GM18505 (cell line): ENCODE measurements at regions not wholly inside any gene's neighbourhood (a gene's known extent, or its start where the extent isn't known, plus 50 kb on each side); places are given as distances from the start of the nearest gene placed in this dataset.

ENCODE experiments used
- ATAC-seq: cut with Tn5 transposase; IDR thresholded peaks from one replicate; pipeline ENCODE4 v1.9.1; 2021; ENCODE audit not compliant: unreplicated experiment
- POLR2A ChIP-seq: IDR thresholded peaks from 4 replicates; pipeline ENCODE4 v1.6.1; 2011; ENCODE audit warnings: borderline replicate concordance; ENCODE audit not compliant: insufficient read depth, insufficient read length; ENCODE audit errors: extremely low read depth

DNA sequence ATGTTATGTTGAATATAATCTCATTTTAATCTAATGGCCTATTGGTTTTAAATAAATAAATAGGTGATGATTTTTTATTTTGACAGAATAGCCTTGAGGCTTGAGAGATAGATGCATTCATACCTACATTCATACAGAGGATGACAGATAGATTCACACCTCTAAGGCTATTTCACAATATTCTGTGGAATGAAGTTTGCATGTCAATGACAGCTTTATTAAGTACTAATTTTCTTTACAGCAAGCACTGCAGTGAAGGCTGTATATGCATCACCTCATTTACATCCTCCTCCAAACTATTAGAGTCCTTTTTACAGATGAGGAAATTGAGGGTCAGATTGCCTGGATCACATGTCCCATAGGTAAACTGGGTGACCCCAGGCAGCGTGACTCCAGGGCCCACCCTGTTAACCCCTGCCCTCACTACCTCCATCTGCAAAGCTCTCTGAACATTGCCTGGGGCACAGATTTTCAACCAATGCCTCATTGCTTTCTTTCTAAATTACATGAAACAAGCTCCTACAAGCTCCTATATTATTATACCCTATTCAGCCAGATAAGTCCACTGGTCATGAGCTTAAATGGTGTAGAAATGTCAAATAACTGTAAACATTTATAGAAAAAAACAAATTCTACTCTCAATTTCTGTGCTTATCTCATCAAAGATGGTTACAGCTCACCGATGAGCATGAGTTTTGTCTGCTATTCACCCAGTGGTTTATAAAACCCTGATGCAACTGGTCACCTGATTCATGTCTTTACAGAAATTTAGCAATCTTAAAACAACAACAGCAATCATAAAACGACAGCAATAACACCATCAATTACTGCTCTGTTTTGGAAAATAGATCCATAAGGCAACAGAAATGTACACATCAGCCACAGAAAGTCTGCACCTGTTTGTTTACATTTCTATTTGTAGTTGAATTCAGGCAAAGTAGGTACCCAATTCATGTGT lies 338.0 kb downstream of the NSG2 start:
- no peak for TF ChIP-seq POLR2A
- ATAC-seq: no peak

DNA sequence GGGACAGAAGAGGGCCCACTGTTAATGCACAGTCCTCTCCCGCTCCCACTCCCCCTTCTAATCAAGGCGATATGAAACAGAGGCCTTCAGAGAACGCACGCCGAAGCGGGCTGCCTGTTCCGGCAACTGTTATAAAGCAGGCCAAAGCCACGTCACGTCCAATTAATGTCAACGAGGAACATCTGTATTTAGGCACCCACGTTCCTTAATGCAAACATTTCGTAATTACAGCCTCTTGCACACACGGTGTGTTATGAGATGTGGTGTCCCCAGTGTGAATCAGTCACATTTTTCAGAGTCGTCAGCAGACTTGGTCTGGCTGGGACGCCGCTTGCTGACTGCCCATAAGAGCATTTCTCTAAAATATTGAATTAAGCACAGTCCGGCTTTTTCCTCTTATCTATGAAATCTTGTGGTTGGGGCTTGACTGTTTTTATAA lies 339.0 kb downstream of the NSG2 start:
- no peak for TF ChIP-seq POLR2A
- no peak for ATAC-seq

- ATAC-seq: no peak
- no peak for TF ChIP-seq POLR2A
Measured at GRCh38 chr5:174386306-174386705, 338.1 kb upstream of the MSX2 start.

DNA sequence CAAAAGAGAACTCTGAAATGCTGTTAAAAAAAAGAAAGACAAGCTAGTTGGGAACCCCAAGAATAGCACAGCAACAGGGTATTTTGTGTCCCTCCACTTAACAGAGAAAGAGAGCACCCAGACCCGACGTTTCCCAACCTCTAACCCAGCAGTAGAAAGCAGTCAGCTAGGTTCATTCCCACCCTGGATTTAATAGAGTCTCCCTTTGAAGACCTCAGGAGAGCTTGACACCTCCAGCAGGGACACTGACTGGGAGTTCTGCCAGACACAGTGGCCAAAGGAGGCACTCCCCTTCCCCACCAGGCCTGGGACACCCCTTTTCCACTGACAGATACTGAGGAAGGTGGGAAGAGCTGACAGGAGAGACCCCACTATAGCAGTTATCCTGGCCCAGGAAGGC lies 337.5 kb upstream of the MSX2 start:
- no peak for ATAC-seq
- TF ChIP-seq POLR2A: no peak

DNA sequence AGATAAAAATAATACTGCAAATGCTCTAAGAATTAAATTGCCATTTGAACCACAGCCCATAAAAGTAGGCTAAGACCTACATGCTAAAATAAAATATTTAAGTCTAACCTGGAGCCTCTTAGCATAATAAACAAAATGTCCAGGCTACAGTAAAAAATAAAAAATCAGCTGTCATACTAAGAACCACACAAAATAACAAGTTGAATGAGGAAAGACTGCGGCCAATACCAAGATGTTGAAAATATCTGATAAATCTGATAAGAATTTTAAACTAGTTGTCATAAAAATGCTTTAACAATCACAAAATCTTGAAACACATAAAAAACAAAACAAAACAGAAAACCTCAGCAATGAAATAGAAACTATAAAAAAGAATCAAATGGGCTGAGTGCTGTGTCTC lies 336.9 kb upstream of the MSX2 start:
- ATAC-seq: no peak
- no peak for TF ChIP-seq POLR2A

DNA sequence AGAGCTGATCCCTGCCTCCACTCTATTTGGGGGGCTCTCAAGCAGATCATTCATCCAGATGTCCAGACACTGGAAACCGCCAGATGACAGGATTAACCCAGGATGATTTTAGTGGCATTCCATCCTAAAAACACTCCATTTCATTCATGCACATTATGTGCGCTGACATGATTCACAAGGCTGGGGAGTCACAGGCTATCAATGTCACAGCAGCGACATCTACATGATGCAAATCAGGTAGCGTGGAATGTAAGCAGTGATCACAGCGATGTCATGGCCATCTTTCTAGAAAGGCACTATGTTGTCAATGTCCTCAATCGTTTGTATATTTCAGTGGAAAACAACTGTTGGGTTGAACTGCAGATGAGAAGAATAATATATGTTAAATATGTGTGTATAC lies 331.5 kb upstream of the MSX2 start:
- no peak for ATAC-seq
- no peak for TF ChIP-seq POLR2A

DNA sequence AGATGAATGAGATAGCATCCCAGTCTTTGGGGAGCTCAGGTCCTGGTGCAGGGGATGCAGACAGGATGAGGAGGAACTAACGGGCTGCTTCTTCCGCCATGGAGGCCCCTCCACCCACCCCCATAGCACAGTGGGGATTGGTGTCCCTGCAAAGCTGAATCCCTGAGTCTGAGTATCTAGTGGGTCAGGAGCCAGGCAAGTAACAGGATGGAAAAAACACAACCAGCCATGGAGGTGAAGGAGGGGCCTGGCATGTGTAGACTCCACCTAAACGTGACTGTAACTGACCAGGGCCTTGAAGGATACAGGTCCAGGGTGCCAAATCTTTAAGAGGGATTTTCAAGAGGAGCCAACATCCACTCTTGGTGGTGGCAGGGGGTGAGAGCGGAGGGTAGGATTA lies 327.8 kb upstream of the MSX2 start:
- TF ChIP-seq POLR2A: no peak
- ATAC-seq: no peak

DNA sequence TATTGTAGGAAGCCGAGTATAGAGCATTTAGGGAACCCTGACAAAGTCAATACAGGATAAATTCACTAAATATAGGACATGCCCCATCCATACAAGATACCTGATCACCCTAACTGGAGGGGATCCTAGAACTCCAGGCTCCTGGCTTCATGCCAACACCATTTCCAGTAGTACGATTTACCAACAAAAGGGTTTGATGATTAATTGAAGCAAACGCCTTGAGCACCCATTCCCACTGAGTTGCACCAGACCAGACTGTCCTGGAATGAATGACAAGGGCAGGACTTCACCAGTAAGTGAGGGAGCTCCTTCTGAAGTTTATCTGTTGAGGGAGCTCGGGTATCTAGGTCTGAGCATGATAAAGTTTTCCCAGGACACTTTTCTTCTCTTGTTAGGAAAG lies 327.2 kb upstream of the MSX2 start:
- TF ChIP-seq POLR2A: no peak
- no peak for ATAC-seq

DNA sequence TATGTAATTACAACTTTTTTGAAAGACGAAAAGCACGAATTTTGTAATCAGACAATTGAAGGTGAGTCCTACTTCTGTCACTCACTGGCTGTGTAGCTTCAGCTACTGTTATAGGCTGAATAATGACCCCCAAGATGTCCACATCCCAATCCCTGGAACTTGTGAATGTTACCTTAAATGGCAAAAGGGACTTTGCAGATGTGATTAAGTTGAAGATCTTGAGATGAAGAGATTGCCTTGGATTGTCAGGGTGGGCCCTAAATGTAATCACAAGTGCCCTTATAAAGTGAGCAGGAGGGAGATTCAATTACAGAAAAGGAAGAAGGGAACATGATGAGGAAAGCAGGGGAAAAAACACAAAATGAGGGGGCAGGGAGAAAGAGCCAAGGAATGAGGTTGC lies 326.2 kb upstream of the MSX2 start:
- TF ChIP-seq POLR2A: no peak
- ATAC-seq: no peak

DNA sequence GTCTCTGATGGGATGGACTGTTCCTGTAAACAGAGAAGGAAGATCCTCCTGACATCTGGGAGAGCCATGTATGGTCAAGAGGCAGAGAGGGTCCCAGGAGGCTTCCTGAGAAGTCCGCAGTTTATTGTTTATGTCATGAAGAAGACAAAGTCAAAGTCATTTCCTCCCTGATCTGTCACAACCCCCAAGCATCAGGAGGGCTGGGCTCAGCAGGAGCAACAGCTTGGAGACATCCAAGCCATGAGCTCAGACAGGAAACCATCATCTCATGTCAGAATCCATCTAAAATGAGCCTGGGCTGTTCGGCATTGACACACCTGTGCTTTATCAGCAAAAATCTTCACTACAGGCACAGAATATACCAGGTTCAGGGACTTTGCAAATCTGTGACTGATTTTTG lies 325.0 kb upstream of the MSX2 start:
- no peak for TF ChIP-seq POLR2A
- ATAC-seq: no peak

DNA sequence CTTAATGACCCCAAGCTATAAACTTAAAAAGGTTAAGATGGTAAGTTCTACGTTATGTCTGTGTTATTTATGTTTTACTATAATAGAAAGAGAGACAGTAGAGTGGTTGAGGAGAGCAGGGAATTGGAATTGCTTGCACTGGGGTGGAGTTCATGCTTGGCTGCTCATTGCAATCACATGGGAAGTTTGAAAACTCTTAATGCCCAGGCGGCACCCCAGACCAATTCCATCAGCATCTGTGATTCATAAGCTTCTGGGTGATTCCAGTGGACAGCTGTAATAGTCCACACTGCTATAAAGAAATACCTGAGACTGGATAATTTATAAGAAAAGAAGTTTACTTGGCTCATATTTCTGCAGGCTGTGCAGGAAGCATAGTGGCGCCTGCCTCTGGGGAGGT lies 323.9 kb upstream of the MSX2 start:
- ATAC-seq: no peak
- TF ChIP-seq POLR2A: no peak

- no peak for ATAC-seq
- TF ChIP-seq POLR2A: no peak
Measured at GRCh38 chr5:174401793-174402192, 322.6 kb upstream of the MSX2 start.

- TF ChIP-seq POLR2A: no peak
- no peak for ATAC-seq
Measured at GRCh38 chr5:174402222-174402812, 322.1 kb upstream of the MSX2 start.

DNA sequence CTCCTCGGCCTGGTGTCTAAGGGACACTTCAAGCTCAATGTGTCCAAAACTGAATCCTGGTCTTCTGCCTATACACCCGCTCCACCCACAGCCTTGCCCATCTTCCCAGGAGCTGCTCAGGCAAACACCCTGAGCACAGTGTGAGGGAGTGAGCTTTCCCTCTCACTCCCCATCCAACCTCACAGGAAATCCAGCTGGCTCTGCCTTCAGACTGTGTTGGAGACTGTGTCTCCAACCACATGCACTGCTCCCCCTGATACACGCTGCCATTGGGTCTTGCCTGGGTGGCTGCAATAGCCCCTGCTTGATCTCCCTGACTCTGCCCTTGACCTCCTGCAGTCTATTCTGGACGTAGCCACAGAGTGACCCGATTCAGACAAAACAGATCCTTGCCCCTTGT lies 319.5 kb upstream of the MSX2 start:
- no peak for ATAC-seq
- no peak for TF ChIP-seq POLR2A

GRCh38 chr5:174409070-174409469 lies 315.3 kb upstream of the MSX2 start:
- TF ChIP-seq POLR2A: no peak
- no peak for ATAC-seq

DNA sequence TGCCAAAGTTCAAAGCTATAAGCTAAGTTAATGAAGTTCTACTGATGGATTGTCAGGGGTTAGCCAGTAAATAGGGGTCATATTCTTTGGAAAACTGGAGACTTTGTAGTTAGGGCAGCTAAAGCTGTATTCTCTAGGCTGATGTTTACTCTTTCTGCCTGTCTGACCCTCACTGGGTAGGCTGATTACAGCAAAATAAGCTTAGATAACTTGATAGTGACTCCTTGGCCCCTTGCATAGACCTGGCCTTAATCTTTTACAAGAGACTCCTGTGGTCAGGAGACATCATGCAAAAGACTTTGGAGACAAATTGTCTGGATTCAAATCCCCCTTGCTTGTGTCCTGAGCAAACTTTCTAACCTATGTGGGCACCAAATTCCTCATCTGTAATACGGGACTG lies 314.4 kb upstream of the MSX2 start:
- no peak for TF ChIP-seq POLR2A
- ATAC-seq: no peak
